GM18909 (cell line): ENCODE measurements at regions not wholly inside any gene's neighbourhood (a gene's known extent, or its start where the extent isn't known, plus 50 kb on each side); places are given as distances from the start of the nearest gene placed in this dataset.

Experiments
- ATAC-seq: cut with Tn5 transposase; IDR thresholded peaks from one replicate; pipeline ENCODE4 v1.9.1; 2021; ENCODE audit warnings: mild to moderate bottlenecking; ENCODE audit not compliant: unreplicated experiment, poor library complexity

- no peak for ATAC-seq
These were observed 83.3 kb downstream of the EDEM1 start for GRCh38 chr3:5270666-5271371.

GRCh38 chr3:5271372-5271683, 83.8 kb downstream of the EDEM1 start:
- no peak for ATAC-seq

- no peak for ATAC-seq
These were observed 84.9 kb downstream of the EDEM1 start for GRCh38 chr3:5272387-5272786.

DNA sequence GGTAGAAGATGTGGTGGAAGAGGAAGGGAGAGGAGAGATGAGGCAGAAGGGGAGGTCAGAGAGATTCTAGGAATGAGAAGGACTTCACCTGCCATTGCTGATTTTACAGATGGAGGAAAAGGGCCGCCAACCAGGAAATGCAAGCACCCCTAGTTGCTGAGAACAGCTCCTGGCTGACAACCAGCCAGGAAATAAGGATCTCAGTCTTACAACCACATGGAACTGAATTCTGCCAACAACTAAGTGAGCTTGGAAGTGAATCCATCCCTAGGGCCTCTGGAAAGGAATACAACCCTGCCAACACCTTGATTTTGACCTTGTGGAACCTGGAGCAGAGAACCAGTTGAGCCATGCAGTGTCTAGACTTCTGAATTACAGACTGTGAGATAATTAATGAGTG, 86.6 kb downstream of the EDEM1 start:
- no peak for ATAC-seq

DNA sequence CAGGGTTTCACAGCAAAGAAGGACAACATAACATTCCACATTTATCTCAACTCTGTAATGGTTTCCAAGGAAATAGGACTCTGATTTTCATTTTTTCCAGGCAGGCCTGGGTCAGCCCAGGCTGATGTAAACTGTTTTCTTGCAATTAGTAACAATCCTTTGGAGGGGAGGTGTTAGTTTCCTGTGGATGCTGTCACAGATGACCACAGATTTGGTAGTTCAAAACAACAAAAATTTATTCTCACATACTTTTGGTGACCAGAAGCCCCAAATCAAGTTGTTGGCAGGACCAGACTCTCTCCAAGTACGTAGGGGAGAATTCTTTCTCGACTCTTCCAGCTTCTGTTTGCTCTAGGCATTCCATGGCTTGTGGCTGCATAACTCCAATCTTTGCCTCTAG, 88.0 kb downstream of the EDEM1 start:
- no peak for ATAC-seq

GRCh38 chr3:5276934-5277333, 89.4 kb downstream of the EDEM1 start:
- ATAC-seq, result no peak

DNA sequence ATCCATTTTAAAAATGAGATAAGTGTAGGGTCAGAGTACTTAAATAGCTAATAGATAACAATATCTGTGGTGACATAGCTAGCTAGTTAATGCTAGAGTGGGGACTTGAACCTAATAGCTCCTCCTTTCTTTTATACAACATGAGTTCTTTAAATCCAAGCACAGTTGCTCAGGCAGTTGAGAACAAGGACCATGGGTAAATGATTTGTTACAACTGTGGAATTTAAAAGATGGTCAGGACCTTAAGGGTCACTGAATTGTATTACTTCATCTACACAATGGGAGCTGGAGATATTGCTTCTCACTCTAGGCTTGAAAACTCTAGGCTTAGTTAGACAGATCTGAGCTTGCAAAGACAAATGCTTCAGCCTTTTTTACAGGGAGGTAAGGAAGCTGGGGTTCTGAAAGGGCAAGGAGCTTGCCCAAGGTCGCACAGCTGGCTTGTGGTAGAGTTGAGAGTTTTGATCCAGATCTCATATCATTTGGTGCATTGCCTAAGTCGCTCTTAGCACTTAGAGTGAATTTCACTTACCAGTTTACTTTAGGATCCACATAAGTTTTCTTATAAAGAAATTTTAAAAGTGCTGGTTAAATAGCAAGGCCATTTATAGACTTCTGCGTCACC, 90.2 kb downstream of the EDEM1 start:
- ATAC-seq, result no peak

GRCh38 chr3:5278666-5279065, 91.2 kb downstream of the EDEM1 start:
- no peak for ATAC-seq

GRCh38 chr3:5282703-5283102, 95.2 kb downstream of the EDEM1 start:
- ATAC-seq, result no peak

GRCh38 chr3:5285439-5285838, 97.9 kb downstream of the EDEM1 start:
- no peak for ATAC-seq

DNA sequence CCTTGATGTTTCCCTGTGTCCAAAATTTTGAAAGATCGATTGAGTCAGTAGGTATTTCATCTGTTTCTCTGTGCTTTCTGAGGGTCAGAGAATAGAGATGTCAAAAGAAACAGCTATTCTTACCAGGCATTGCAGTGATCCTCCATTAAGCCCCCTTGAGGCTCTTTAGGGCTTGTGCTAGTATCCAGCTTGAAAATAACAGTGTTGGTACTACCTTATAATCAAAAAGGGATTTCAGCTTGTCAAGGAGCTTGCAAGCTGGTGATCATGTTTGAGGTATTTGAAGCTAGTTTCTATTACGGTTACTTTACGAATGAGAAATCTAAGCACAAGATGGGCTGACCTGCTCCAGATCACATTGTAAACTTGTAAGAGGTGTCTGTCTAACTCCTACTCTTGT, 103.4 kb downstream of the EDEM1 start:
- no peak for ATAC-seq

DNA sequence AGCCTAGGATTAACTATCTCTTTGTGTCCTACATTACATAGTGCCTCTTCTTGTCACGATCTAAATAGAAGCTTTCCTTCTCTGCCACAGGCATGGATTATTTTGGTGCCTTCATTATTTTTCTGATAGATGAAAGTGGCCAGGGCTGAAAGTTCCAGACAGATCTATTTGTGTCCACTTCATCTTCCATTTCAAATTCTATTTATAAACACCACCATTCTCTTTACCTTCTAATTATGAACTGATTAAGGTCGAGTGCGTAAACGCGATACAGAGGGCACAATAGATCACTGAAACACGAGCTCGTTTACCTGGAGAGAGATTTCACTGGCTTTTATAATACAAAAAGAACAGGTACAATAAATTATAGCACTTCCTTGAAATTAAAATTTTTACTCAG, 105.0 kb downstream of the EDEM1 start:
- ATAC-seq, result no peak

DNA sequence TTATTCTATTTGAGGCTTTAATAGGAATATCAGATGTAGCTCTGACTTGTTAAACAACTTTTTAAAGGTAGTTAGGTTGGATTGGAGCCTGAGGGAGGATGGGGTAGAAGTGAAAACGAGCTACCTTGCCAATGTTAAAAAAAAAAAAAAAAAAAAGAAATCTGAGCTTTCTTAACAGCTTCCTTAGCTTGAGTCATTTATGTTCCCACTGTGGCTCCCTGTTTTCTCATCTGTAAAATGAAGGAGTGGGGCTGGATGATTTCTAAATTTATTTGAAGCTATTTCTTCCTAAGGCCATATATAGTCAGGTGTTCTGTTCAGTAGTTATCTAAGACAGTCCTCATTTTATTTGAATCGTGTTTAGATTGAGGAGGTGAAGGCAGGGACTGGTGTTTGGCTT, 105.7 kb downstream of the EDEM1 start:
- no peak for ATAC-seq

GRCh38 chr3:5294356-5294755, 106.8 kb downstream of the EDEM1 start:
- no peak for ATAC-seq

DNA sequence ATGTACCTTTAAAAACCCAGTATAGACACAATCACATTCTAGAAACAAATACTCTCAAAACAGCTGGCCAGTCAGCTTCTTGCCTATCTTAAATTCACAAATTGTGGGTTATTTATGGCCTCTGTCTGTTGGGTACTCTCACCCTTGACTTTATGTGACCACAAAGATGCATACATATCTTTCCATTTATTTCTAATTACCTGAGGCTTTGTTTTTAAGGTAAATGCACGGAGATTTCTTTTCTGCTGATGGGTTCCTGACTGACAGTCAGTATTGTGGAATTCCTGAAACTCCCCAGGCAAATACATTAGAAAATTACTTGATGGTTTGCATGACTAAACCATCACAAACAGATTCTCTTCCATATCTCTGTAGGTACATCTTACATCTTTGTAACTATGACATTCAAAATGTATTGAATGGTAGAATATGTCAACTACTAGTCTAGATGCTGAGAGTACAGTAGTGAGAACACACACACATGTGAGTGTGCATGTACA, 107.7 kb downstream of the EDEM1 start:
- no peak for ATAC-seq

GRCh38 chr3:5296362-5296761, 108.9 kb downstream of the EDEM1 start:
- ATAC-seq, result peak; percentile 32

- no peak for ATAC-seq
These were observed 110.4 kb downstream of the EDEM1 start for GRCh38 chr3:5297895-5298294.

GRCh38 chr3:5298453-5298852, 110.9 kb downstream of the EDEM1 start:
- peak; percentile 99 for ATAC-seq

GRCh38 chr3:5299161-5299560, 111.7 kb downstream of the EDEM1 start:
- no peak for ATAC-seq

DNA sequence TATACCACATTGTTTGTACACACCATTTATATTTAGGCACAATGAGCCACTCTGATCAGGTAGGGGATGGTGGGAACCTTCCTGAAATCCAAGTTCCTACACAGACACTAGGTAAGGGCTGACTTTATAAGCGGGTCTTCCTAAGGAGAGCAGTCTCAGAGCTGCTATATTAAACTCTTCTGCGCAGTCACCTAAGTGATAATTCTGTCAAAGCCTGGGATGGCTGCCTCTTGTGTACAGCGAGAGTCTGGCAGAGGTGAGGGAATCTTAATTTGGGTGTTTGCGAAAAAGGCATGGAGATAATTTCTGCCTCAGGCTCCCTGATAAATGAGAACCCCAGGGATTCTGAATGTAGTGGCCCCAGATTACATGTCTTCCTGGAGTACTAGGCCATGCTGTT, 113.1 kb downstream of the EDEM1 start:
- ATAC-seq, result no peak

DNA sequence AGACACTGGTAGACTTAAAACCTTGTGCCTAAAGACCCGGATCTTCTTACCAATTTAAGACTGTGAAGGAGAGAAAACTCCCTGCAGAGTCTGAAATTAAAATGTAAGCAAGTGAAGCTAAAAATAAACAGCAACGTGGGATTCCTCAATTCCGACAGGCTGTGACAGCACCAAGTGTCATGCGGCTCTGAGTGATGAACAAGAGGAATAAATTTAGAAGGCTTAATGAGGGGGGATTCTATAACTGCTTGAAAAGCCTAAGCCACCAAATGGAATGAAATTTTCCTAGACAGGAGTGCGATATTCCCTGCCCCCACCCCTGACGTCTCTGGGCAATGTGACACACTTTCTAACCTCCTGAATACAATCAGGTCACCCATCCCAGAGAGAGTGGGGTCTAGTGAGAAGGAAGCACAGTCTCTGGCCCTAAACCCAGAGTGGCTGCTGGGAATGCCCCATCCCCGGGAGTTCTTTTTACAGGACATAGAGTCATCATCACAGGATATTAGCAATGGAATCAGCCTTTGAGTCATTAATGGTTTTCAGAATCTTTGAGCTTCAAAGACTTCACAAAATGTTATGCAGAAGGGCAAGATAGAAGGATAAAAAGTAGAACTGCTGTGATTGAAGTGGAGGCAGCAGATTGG, 114.3 kb downstream of the EDEM1 start:
- no peak for ATAC-seq

DNA sequence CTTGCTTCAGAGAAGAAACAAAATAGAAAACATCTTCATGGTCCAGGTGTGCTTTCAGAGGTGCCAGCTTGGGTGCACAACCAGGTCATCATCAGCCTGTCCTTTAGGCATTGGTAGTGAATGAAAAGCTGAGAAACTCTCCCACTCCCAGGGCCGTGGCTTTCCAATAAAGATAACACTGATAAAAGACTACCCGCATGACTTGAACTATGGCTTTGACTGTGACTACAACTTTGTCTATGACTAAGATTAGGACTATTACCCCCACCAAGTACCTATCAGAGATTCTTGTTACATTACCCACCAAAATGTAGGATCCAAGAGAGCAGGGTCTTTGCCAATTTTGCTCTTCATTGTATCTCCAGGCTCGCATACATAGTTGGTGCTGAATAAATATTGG, 115.2 kb downstream of the EDEM1 start:
- no peak for ATAC-seq
